SK-N-SH treated with all-trans-retinoic acid at 6 μM for 48 hours (cell line): ENCODE measurements at regions not wholly inside any gene's neighbourhood (a gene's known extent, or its start where the extent isn't known, plus 50 kb on each side); places are given as distances from the start of the nearest gene placed in this dataset.

ENCODE experiments used
- CSDC2 ChIP-seq: fragments of 250-450 bp; sonication (Bioruptor Pico); IDR thresholded peaks from 2 replicates; pipeline ENCODE4 v1.5.0; 2020; ENCODE audit warnings: mild to moderate bottlenecking, moderate library complexity
- CSRNP3 ChIP-seq: fragments of 250-450 bp; sonication (Bioruptor Pico); IDR thresholded peaks from 2 replicates; pipeline ENCODE4 v1.5.1; 2021; ENCODE audit warnings: mild to moderate bottlenecking, moderate library complexity
- ESRRG ChIP-seq: fragments of 250-450 bp; sonication (Bioruptor Pico); IDR thresholded peaks from 2 replicates; pipeline ENCODE4 v1.6.1; 2021; ENCODE audit warnings: mild to moderate bottlenecking
- GLIS3 ChIP-seq: fragments of 250-450 bp; sonication (Bioruptor Pico); IDR thresholded peaks from 2 replicates; pipeline ENCODE4 v1.5.0; 2020; ENCODE audit warnings: mild to moderate bottlenecking, moderate library complexity
- PATZ1 ChIP-seq: fragments of 250-450 bp; sonication (Bioruptor Pico); IDR thresholded peaks from 2 replicates; pipeline ENCODE4 v1.8.0; 2020; ENCODE audit warnings: mild to moderate bottlenecking, moderate library complexity, borderline replicate concordance
- RARB ChIP-seq: fragments of 250-450 bp; sonication (Bioruptor Pico); IDR thresholded peaks from 2 replicates; pipeline ENCODE4 v1.8.0; 2021; ENCODE audit warnings: mild to moderate bottlenecking, moderate library complexity
- SNAI2 ChIP-seq: fragments of 250-450 bp; sonication (Bioruptor Pico); IDR thresholded peaks from 2 replicates; pipeline ENCODE4 v1.5.0; 2020; ENCODE audit warnings: mild to moderate bottlenecking, moderate library complexity
- ZFP3 ChIP-seq: fragments of 250-450 bp; sonication (Bioruptor Pico); IDR thresholded peaks from 2 replicates; pipeline ENCODE4 v1.5.0; 2020; ENCODE audit warnings: mild to moderate bottlenecking, moderate library complexity

DNA sequence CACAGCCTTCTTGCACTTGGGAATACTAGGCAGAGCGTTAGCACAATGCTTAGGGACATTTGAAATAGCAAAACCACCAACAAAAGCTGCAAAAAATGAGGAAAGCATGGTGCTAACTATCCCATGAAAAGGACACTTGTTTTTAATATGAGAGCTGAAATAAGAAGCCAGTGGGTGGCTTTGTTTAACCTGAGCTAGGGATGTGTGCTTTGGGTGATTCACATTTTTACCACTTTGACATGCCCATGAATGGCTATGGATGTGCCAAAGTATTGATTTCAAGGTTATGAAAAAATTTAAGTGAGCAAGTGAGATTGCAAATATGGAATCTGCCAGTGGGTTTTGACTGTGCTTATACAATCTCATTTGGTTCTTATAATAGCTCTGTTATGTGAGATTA is 67.3 kb downstream of the DMRT2 start:
- TF ChIP-seq CSRNP3 (CRISPR knock-in tag) (no peak), PATZ1 (CRISPR knock-in tag) (no peak), RARB (CRISPR knock-in tag) (no peak), ZFP3 (CRISPR knock-in tag) (no peak), CSDC2 (CRISPR knock-in tag) (no peak), ESRRG (CRISPR knock-in tag) (no peak), SNAI2 (CRISPR knock-in tag) (no peak), GLIS3 (CRISPR knock-in tag) (no peak)
